ENCODE measurements at regions not wholly inside any gene's neighbourhood (a gene's known extent, or its start where the extent isn't known, plus 50 kb on each side); places are given as distances from the start of the nearest gene placed in this dataset.
"Not testable (repeated sequence)": the region's sequence is repeated elsewhere in the genome, so short reads cannot be mapped to it uniquely, and the experiment has no call there.

DNA sequence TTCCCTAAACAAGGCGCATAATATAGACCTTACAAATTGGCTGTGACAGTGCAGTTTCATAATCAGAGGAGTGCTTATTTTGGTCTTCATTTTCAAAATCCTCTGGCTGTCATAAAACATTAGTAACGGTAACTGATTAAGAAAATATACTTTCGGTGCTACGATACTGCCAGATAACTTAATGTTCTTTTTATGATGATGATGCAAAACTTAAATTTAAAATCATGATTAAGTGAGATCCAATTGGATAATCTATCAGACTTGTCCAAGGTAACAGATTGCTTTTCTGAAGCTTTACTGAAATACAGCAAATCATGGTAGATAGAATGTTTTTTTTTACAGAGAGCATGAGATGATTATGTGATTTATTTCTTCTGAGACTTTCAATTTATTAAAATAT is 364.2 kb upstream of the CNTN3 start:
- no peak for DNase-seq (ENCODE audit: low spot score)

DNA sequence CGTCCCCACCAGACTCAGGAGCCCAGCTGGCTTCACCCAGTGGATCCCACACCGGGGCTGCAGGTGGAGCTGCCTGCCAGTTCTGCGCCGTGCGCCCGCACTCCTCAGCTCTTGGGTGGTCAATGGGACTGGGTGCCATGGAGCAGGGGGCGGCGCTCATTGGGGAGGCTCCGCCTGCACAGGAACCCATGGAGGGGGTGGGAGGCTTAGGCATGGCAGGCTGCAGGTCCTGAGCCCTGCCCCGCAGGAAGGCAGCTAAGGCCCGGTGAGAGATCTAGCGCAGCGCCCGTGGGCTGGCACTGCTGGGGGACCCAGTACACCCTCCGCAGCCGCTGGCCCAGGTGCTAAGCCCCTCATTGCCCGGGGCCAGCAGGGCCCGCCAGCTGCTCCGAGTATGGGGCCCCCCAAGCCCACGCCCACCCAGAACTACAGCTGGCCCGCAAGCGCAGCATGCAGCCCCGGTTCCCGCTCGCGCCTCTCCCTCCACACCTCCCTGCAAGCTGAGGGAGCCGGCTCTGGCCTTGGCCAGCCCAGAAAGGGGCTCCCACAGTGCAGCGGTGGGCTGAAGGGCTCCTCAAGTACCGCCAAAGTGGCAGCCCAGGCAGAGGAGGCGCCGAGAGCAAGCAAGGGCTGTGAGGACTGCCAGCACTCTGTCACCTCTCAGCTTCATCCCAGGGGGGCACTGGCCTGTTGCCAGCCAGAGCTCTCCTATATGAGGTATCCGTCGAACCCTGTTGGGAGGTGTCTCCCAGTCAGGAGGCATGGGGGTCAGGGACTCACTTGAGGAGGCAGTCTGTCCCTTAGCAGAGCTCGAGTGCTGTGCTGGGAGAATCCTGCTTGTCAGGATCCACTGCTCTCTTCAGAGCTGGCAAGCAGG is 370.8 kb upstream of the CNTN3 start:
- not testable (repeated sequence) for DNase-seq (ENCODE audit: low spot score)

DNA sequence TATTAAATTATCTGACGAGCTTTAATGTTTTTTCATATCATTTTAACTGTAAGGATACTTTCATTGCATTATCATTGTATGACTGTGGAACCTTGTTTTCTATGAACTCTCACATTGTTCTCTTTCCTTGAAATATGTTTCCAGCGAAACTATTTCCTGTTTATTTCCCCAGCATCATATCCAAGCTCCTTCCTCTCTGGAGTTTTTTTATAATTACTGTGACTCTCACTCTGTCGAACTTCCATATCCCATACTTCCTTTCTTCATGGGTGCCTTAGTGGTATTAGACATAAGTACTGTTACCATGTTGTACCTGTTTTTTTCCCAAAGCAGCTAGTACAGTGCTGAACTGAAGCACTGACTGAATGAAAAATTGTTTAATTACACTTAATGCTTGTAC is 373.6 kb upstream of the CNTN3 start:
- no peak for DNase-seq (ENCODE audit: low spot score)

DNA sequence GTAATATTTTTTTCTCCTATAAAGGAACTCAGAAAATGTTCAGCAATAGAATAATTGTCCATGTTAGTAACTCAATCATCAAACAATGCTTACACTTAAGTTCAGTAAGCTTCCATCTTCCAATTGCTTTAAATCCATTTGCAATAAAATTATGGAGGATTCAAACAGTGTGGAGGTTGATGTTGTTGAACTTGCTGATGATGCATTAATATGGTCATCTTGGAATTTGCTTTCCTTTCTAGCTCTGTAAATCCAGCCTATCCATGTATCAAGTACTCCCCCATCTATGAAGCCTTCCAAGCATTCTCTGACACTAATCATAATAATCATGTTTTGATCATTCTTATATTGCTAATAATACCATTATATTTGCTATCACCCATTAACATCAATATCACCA is 378.4 kb upstream of the CNTN3 start:
- no peak for DNase-seq (ENCODE audit: low spot score)

DNA sequence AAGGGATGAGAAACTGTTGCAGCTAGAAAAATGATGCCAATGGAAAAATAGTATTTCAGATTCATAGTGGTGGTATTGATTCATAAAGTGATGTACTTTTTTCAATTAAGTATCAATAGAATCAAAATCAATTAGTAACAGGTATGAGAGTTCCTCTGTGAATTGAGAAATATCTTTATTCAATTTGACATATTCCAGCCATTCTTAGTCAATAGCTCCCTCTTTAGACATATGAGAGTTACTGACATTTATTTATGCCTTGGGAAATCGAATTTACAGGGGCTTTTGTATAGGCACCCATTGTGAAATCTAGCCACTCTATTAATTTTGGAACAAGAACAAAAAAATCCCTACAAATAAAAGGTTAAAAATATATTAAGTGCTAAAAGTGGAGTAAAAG is 386.9 kb upstream of the CNTN3 start:
- DNase-seq (ENCODE audit: low spot score): peak; percentile 36

DNA sequence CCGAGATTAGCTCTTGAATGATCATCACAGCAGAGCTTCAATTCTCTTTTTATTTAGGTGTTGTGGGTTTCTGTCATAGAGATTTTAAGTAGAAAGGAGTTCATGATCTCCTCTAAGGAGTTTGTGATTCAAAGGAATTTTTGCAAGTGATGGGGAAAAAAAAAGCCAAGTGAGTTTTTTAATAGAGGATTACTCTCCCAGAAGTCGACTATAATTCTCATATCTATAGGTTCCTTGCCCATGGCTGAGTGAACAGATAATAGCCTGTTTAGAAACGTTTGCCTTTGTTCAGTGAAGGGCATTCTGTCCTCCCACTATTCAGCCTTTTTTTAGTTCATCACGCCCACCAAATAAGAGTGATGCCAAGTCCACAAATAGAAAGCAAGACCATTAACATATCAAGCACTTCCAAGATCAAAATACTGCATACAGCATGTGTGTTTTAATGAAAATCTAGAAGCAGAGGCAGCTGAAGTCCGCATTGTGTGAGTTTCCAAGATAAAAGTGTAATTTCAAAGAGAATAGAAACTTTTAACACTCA is 398.4 kb upstream of the CNTN3 start:
- DNase-seq (ENCODE audit: low spot score): no peak

DNA sequence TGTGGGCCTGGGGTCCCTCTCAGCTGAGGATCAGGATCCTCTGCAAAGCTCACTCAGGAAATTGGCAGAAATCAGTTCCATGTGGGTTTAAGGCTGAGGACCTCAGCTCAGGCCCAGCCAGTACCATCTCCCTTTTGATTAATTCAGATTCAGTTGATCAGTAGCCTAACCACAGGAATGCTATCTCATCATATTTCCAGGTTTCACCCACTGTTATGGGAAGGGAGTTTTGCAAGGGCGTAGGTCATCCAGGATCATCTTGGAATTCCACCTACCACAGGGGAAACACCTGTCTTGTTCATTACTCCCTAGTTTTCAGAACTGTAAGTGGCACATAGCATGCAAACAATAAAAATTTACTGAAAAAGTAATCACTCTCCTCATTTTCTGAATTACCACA is 399.5 kb upstream of the CNTN3 start:
- DNase-seq (ENCODE audit: low spot score): no peak

DNA sequence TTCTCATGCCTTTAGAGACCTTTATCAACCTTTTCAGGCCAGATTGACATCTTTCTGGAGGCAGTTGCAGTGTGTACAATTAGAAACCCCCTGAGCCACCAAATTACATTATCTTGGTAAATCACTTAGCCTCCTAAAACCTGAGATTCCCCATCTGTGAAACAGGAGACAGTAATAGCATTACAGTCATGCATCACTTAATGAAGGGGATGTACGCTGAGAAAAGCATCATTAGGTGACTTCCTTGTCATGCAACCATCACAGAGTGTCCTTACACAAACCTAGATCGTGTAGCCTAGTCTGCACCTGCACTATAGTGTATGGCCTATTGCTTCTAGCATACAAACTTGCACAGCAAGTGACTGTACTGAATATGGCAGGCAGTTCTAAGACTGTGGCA is 400.8 kb upstream of the CNTN3 start:
- DNase-seq (ENCODE audit: low spot score): no peak

DNA sequence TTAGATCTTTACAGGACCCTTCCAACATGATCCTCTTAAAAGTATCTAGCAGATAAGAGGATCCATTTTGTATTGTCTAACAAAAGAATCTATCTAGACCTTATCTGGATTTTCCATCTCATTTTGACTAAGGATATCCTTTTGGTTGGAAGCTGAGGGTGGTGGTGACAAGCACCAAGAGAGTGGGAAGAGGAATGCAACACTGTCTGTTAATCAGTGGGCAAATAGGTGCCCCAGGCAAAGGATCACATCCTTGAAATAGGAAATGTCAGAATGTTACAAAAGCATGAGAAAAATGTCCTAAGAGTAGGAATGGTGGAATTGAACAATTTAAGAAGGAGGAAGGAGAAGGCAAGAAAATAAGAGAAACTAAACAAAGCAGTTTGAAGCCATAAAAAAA is 420.7 kb upstream of the CNTN3 start:
- DNase-seq (ENCODE audit: low spot score): no peak

DNA sequence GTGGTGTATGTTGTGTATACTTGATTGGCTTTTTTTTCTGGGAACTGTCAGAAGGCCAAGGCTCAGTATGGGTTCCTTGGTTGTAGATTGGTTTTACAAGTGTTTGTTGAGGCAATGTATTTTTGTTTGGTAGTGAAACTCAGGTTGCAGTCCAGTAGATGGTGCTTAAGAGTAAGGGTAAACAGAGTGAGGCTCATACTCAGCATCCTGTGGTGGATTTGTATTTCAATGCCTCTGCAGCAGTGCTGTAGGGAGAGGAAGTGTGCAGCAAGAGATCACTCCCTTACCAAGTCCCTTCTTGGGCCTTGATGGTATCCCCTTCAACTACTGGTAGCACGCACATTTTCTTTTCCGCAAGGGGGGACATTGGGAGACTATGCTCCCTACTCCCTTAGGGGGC is 428.5 kb upstream of the CNTN3 start:
- DNase-seq (ENCODE audit: low spot score): no peak

DNA sequence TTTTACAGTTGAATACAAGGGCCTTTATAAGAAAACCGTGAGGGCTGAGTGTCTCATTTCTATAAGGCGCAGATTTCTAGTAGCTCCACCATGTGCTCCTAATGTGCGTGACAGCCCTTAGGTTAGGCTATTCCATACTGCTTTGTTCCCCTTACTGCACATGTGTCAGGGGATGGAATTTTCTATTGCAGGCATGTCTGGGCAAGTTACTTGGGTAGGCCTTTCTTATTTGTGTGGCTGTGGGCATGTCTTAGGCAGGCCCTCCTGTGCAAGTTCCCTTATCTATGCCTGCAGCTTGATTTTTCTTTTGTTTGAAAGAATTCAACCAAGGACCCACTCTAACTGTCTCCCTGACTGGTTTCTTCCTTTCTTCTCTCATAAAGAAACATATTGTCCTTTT is 434.2 kb upstream of the CNTN3 start:
- DNase-seq (ENCODE audit: low spot score): no peak

DNA sequence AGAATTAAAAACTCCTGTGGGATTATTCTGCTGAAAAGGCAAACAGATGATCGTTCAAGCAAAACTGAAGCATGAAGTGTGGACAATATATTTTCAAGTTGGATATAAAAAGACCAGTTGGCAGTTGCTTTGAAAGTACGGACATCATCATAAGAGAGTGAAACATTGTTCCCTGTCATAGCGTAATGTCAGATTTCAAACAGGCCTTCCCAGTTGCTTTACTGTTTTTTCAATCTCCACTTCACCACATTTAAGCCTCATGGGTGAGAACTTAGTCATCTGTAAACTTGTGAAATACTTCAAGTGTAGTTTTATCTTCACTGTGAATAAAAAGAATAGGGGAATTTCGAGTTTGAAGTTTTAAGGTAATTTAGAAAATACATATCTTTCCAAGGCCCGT is 435.1 kb upstream of the CNTN3 start:
- no peak for DNase-seq (ENCODE audit: low spot score)

DNA sequence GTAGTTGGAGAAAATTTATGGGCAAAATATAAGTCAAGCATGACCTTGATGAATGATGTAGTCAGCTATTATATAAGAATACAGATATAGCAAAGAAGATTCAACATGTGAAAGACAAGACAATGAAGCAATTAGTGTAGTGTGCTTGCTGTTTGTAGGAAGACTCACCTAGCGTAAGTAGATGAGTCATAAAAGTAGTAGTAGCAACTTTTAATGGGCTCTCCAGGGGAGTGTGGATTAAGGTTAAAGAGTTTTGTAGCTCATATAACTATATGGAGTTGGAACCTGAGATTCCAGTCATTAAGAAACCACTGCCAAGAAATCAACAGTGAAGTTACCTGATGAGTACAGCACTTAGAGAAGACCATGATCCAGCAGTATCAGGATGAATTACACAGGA is 444.7 kb upstream of the CNTN3 start:
- no peak for DNase-seq (ENCODE audit: low spot score)

DNA sequence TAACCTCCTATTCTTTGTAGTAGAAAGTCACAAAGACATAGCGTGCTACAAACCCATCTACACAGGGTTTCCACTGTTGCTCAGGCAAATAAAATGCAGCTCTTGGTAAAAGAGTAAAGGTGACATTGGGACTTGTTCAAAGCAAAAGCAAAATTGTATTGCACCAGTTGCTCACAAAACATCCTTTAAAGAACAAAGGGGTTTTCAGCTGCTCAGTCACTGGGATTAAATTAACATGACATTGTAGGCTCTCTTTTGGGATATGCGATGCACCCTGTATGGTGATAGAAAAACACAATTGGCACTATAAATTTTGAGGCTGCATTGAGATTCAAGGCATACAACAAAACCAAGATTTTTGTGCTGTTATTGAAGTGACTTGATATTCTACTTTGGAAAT is 447.3 kb upstream of the CNTN3 start:
- no peak for DNase-seq (ENCODE audit: low spot score)

DNA sequence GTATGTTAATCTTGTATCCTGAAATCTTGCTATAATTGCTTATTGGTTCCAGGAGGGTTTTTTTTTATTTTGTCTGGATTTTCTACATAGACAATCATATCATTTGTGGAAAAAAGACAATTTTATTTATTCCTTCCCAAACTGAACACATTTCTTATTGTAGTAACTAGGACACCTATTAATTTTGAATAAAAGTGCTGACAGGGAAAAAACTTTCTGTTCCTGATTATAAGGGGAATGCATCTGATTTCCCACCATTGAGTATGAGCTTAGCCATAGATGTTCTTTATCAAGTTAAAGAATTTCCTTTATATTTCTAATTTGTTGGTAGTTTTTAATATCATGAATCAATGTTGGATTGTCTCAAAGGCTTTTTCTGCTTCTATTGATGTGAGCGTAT is 460.7 kb upstream of the CNTN3 start:
- DNase-seq (ENCODE audit: low spot score): no peak

DNA sequence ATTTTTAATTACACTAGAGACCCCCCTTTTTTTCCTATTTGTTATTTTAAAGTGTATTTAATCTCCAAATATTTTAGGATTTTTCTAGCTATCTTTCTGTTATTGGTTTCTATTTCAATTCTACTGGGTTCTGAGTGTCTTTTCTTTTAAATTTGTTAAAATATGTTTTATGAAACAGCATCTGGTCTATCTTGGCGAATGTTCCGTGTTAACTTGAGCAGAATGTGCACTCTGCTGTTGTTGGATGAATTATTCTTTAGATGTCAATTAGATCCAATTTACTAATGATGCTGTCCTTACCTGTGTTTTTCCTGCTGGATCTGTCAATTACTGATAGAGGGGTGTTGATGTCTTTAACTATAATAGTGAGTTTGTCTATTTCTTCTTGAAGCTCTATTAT is 462.0 kb upstream of the CNTN3 start:
- no peak for DNase-seq (ENCODE audit: low spot score)

DNA sequence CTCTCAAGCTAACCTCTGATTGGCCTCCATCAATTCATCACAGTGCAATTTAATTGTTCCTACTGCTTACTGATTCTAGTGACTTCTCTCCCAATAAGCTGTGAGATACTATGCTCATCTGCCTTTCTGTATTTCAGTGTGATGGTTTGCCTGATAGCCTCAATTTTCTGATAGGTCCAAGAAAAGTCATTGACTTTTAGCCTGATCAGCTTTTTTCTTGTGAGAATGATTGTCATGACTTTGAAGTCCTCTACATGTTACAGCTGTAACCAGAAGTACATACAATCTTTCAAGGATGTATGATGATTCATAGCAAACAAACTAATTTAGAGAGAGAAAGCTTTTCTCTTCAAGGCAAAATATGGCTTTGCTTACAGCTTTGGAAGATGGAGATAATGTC is 463.8 kb upstream of the CNTN3 start:
- DNase-seq (ENCODE audit: low spot score): no peak

DNA sequence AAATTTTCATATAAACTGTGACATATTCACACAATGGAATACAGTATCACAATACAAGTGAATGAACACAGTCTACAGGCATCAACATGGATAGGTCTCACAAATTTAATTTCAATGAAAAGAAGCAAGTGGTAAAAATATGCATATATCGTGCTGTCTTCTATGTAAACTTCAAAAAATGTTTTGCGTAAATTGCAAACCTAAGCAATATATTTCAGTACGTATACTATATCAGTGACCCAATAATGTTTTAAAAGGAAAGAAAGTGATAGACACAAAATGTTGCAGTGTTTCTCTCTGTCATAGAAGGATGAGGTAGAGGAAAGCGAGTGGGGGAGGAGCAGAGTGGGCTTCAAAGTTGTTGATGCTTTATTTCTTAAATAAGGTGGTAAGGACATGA is 468.4 kb upstream of the CNTN3 start:
- DNase-seq (ENCODE audit: low spot score): no peak

DNA sequence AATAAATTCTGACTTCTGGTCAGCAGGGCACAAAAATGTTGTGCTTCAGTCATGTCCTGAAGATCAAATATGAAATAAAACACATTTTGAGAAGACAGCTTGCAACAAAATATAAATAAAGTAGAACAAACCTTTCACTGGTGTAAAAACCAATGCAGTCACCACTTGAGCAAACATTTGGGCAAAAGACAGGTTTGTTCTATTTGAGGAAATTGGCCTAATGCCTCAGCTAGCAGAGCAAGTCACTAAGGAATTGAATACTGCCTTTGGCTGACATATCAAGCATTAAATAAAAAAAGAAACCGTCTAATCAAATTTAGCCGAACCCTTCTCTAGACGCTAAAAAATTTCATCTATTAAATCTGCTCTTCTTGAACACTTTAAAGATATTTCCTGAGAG is 475.4 kb upstream of the CNTN3 start:
- peak; percentile 7 for DNase-seq (ENCODE audit: low spot score)

DNA sequence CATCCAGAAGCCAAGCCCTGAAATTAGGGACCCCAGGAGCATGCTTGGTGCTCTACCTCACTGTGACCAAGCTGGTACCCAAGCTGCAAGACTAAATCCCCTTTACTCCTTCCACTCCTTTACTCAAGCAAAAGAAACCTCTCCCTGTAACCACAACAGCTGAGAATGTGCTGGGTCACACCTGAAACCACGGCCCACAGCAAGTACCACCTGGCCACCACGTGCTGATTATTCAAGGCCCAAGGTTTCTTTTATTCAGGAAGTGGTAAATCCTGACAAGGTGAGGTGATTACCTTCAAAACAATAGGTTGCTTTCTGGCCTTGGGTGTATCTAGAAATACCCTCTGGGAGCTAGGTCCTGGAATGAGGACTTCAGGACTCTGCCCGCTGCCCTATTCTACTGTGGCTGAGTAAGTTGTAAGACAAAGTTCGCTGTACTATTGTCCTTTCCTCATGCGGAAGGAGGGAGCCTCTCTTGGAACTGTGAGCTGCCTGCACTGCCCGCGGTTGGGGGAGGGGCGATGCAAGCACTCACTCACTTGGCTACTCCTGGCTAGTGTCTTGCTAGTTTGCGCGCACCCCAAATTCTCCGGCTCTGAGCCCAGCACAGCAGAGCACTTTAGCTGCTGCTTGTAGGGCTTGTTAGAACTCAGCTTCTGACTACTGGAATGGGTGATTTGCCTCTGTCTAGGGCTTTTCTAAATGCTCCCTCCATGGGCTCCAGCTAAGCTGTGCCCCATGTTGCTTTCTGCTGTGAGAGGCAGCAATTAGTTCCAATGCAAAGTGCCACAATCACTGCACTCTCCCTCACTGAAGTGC is 487.1 kb upstream of the CNTN3 start:
- DNase-seq (ENCODE audit: low spot score): no peak

DNA sequence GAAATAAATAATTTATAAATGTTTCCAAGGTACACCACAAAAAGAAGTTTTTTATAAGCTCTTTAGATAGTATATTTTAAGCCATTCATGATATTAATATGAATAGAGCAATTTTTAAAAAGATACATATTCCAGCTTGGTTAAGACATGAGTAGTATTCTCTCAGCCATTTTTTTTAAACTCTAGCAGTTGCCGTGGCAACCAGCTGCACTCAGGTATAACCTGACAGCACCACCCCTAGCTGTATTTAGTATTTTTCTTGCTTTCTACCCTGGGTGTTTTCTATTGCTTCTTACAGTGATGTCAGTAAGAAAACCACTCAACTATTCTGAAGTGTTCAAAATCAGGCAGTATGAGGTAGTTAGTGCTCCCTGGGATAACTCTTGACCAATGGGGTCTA is 496.3 kb upstream of the CNTN3 start:
- no peak for DNase-seq (ENCODE audit: low spot score)

DNA sequence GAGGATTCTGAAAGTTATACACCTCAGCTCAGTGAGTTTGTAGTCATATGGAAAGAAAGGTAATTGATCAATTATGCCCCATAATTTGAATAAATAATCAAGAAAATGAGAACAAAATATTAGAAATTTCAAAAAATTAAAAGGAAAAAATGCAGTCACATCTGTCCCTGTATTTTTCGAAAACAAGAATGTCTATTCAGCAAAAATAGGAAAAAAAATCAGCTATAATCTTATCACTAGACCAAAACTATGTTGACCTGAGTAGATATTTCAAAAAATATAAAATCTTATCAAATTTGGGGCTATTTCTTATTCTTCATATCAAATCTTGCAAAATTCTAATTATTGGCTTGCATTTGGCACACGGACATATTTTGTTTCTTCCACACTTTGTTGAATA is 501.2 kb upstream of the CNTN3 start:
- DNase-seq (ENCODE audit: low spot score): no peak

DNA sequence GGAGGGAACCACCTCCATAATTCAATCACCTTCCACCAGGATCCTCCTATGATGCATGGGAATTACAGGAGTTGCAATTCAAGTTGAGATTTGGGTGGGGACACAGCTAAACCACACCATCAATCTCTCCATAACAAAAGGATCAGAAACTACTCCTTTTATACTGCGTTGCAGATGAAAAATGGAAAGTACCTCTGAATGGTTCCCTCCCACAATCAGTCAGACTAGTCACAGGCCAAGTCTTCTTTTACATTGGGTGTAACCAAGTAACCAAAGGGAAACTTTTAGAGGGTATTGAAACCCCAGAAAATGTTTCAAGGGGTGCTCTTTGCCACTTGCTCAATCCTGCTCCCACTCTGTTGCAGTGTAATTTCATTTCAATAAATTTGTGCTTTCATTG is 504.3 kb upstream of the CNTN3 start:
- DNase-seq (ENCODE audit: low spot score): no peak
